Mammary epithelial cell (primary cell): ENCODE measurements at regions not wholly inside any gene's neighbourhood (a gene's known extent, or its start where the extent isn't known, plus 50 kb on each side); places are given as distances from the start of the nearest gene placed in this dataset.

Experiments
- EZH2 ChIP-seq: IDR thresholded peaks from 2 replicates; pipeline ENCODE4 v1.6.1; 2012; ENCODE audit warnings: low read length, inconsistent platforms, borderline replicate concordance
- TF ChIP-seq, protein P1 (sequence below), 2 donors: IDR thresholded peaks in 1 of 2; conservative IDR thresholded peaks in 1 of 2; 2 replicates each; pipeline ENCODE4 v1.5.1; 2011 to 2012; ENCODE audit warnings: inconsistent platforms in 2 of 2, low read length in 2 of 2, mild to moderate bottlenecking in 2 of 2, control low read depth in 1 of 2, low read depth in 1 of 2; ENCODE audit not compliant: insufficient read depth in 1 of 2; ENCODE audit errors: extremely low read depth in 1 of 2

DNA sequence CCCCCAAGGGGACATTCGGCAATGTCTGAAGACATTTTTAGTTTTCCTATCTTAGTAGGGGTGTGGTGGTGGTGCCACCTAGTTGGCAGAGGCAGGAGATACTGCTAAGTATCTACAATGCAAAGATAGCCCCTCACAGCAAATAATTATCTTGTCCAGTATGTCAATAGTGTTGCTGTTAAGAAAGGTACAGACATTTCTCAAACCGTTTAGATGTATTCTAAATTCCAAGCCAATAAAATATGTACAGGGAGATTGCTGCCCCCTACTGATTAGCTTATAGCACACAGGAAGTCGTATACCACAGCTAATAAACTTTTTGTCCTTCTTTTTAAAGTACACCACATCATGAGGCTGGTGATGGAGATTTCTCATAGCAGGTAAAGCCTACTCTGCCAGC is 260.5 kb downstream of the TMA16 start:
- TF ChIP-seq EZH2 = no peak
- TF ChIP-seq, protein P1, sequence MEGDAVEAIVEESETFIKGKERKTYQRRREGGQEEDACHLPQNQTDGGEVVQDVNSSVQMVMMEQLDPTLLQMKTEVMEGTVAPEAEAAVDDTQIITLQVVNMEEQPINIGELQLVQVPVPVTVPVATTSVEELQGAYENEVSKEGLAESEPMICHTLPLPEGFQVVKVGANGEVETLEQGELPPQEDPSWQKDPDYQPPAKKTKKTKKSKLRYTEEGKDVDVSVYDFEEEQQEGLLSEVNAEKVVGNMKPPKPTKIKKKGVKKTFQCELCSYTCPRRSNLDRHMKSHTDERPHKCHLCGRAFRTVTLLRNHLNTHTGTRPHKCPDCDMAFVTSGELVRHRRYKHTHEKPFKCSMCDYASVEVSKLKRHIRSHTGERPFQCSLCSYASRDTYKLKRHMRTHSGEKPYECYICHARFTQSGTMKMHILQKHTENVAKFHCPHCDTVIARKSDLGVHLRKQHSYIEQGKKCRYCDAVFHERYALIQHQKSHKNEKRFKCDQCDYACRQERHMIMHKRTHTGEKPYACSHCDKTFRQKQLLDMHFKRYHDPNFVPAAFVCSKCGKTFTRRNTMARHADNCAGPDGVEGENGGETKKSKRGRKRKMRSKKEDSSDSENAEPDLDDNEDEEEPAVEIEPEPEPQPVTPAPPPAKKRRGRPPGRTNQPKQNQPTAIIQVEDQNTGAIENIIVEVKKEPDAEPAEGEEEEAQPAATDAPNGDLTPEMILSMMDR (conservative IDR thresholded peaks at IDR 0.05 in 1 of 2, IDR thresholded peaks at IDR 0.05 in 1 of 2; ENCODE audit: extremely low read depth in 1 of 2, insufficient read depth in 1 of 2, low read depth in 1 of 2, low read length in 2 of 2) = peak; percentile 47 to 60
